Stomach (tissue), 4 donors: ENCODE measurements at regions not wholly inside any gene's neighbourhood (a gene's known extent, or its start where the extent isn't known, plus 50 kb on each side); places are given as distances from the start of the nearest gene placed in this dataset.

Source experiments
- EP300 ChIP-seq: sonication (generic); formaldehyde crosslinking; IDR thresholded peaks from one replicate; pipeline ENCODE4 v1.6.1; 2017; ENCODE audit warnings: antibody characterized with exemption
- POLR2A ChIP-seq, 4 donors: fragments of 450-650 bp; IDR thresholded peaks; one replicate each; pipeline ENCODE4 v1.6.1; 2016; ENCODE audit warnings: antibody characterized with exemption in 4 of 4, control low read depth in 2 of 4, mild to moderate bottlenecking in 1 of 4, moderate library complexity in 1 of 4

- TF ChIP-seq POLR2A (IDR thresholded peaks at IDR 0.05) (no peak), EP300 (no peak)
Observed at GRCh38 chr4:57303012-57303751, 193.0 kb upstream of the IGFBP7 start.
